ENCODE measurements at regions not wholly inside any gene's neighbourhood (a gene's known extent, or its start where the extent isn't known, plus 50 kb on each side); places are given as distances from the start of the nearest gene placed in this dataset.

- no peaks in the 10 kb centered on the region for H3K36me3 ChIP-seq (ENCODE audit: control insufficient read depth, insufficient read depth, low read length)
- DNase-seq (ENCODE audit: low read depth, low spot score) = no peak
- no peaks in the 10 kb centered on the region for H3K4me1 ChIP-seq (ENCODE audit: control insufficient read depth, insufficient read depth, low read length)
- no peak overlapping the region for H3K4me3 ChIP-seq (ENCODE audit: low read length)
- no peaks in the 10 kb centered on the region for H3K27me3 ChIP-seq (ENCODE audit: control insufficient read depth, insufficient read depth, low read length)
- H3K9me3 ChIP-seq (ENCODE audit: control insufficient read depth, insufficient read depth, low read length) = no peaks in the 10 kb centered on the region
- no peak overlapping the region for H3K27ac ChIP-seq (ENCODE audit: low read length)
These were observed 126.3 kb upstream of the NANOGP8 start for GRCh38 chr15:35211240-35211902.

GRCh38 chr15:35210370-35210769, 125.3 kb upstream of the NANOGP8 start:
- no peaks in the 10 kb centered on the region for H3K4me1 ChIP-seq (ENCODE audit: control insufficient read depth, insufficient read depth, low read length)
- no peaks in the 10 kb centered on the region for H3K36me3 ChIP-seq (ENCODE audit: control insufficient read depth, insufficient read depth, low read length)
- H3K4me3 ChIP-seq (ENCODE audit: low read length) = no peak overlapping the region
- no peaks in the 10 kb centered on the region for H3K9me3 ChIP-seq (ENCODE audit: control insufficient read depth, insufficient read depth, low read length)
- H3K27me3 ChIP-seq (ENCODE audit: control insufficient read depth, insufficient read depth, low read length) = no peaks in the 10 kb centered on the region
- no peak for DNase-seq (ENCODE audit: low read depth, low spot score)
- WGBS (ENCODE audit: insufficient coverage, insufficient read length) = no CpG with 5 or more reads among the region's 2 CpGs
- no peak overlapping the region for H3K27ac ChIP-seq (ENCODE audit: low read length)

- H3K27ac ChIP-seq (ENCODE audit: low read length) = no peak overlapping the region
- H3K4me3 ChIP-seq (ENCODE audit: low read length) = no peak overlapping the region
- no peaks in the 10 kb centered on the region for H3K9me3 ChIP-seq (ENCODE audit: control insufficient read depth, insufficient read depth, low read length)
- H3K4me1 ChIP-seq (ENCODE audit: control insufficient read depth, insufficient read depth, low read length) = no peaks in the 10 kb centered on the region
- H3K27me3 ChIP-seq (ENCODE audit: control insufficient read depth, insufficient read depth, low read length) = no peaks in the 10 kb centered on the region
- no peaks in the 10 kb centered on the region for H3K36me3 ChIP-seq (ENCODE audit: control insufficient read depth, insufficient read depth, low read length)
- no peak for DNase-seq (ENCODE audit: low read depth, low spot score)
- WGBS (ENCODE audit: insufficient coverage, insufficient read length) = no CpG with 5 or more reads among the region's 1 CpG
These were observed 124.7 kb upstream of the NANOGP8 start for GRCh38 chr15:35209838-35210237.

- Histone ChIP-seq H3K4me3 (ENCODE audit: low read length) (no peak overlapping the region), H3K36me3 (ENCODE audit: control insufficient read depth, insufficient read depth, low read length) (no peaks in the 10 kb centered on the region), H3K27me3 (ENCODE audit: control insufficient read depth, insufficient read depth, low read length) (no peaks in the 10 kb centered on the region), H3K27ac (ENCODE audit: low read length) (no peak overlapping the region), H3K4me1 (ENCODE audit: control insufficient read depth, insufficient read depth, low read length) (no peaks in the 10 kb centered on the region), H3K9me3 (ENCODE audit: control insufficient read depth, insufficient read depth, low read length) (no peaks in the 10 kb centered on the region)
- WGBS (ENCODE audit: insufficient coverage, insufficient read length) = no CpG with 5 or more reads among the region's 3 CpGs
- no peak for DNase-seq (ENCODE audit: low read depth, low spot score)
These were observed 123.3 kb upstream of the NANOGP8 start for GRCh38 chr15:35208353-35208752.

- Histone ChIP-seq H3K4me3 (ENCODE audit: low read length) (no peak overlapping the region), H3K27ac (ENCODE audit: low read length) (no peak overlapping the region), H3K36me3 (ENCODE audit: control insufficient read depth, insufficient read depth, low read length) (no peaks in the 10 kb centered on the region), H3K27me3 (ENCODE audit: control insufficient read depth, insufficient read depth, low read length) (no peaks in the 10 kb centered on the region), H3K4me1 (ENCODE audit: control insufficient read depth, insufficient read depth, low read length) (no peaks in the 10 kb centered on the region), H3K9me3 (ENCODE audit: control insufficient read depth, insufficient read depth, low read length) (no peaks in the 10 kb centered on the region)
- DNase-seq (ENCODE audit: low read depth, low spot score) = no peak
- WGBS (ENCODE audit: insufficient coverage, insufficient read length) = no CpG with 5 or more reads among the region's 2 CpGs
These were observed 121.1 kb upstream of the NANOGP8 start for GRCh38 chr15:35206060-35206675.

- no CpG with 5 or more reads among the region's 1 CpG for WGBS (ENCODE audit: insufficient coverage, insufficient read length)
- no peaks in the 10 kb centered on the region for H3K4me1 ChIP-seq (ENCODE audit: control insufficient read depth, insufficient read depth, low read length)
- H3K27me3 ChIP-seq (ENCODE audit: control insufficient read depth, insufficient read depth, low read length) = no peaks in the 10 kb centered on the region
- no peaks in the 10 kb centered on the region for H3K9me3 ChIP-seq (ENCODE audit: control insufficient read depth, insufficient read depth, low read length)
- H3K4me3 ChIP-seq (ENCODE audit: low read length) = no peak overlapping the region
- no peak overlapping the region for H3K27ac ChIP-seq (ENCODE audit: low read length)
- no peaks in the 10 kb centered on the region for H3K36me3 ChIP-seq (ENCODE audit: control insufficient read depth, insufficient read depth, low read length)
- DNase-seq (ENCODE audit: low read depth, low spot score) = no peak
These were observed 113.1 kb upstream of the NANOGP8 start for GRCh38 chr15:35198197-35198596.

GRCh38 chr15:35197754-35198153, 112.7 kb upstream of the NANOGP8 start:
- Histone ChIP-seq H3K27ac (ENCODE audit: low read length) (no peak overlapping the region), H3K36me3 (ENCODE audit: control insufficient read depth, insufficient read depth, low read length) (no peaks in the 10 kb centered on the region), H3K4me1 (ENCODE audit: control insufficient read depth, insufficient read depth, low read length) (no peaks in the 10 kb centered on the region), H3K9me3 (ENCODE audit: control insufficient read depth, insufficient read depth, low read length) (no peaks in the 10 kb centered on the region), H3K4me3 (ENCODE audit: low read length) (no peak overlapping the region), H3K27me3 (ENCODE audit: control insufficient read depth, insufficient read depth, low read length) (no peaks in the 10 kb centered on the region)
- no CpG with 5 or more reads among the region's 1 CpG for WGBS (ENCODE audit: insufficient coverage, insufficient read length)
- DNase-seq (ENCODE audit: low read depth, low spot score) = no peak

GRCh38 chr15:35197306-35197705, 112.2 kb upstream of the NANOGP8 start:
- Histone ChIP-seq H3K36me3 (ENCODE audit: control insufficient read depth, insufficient read depth, low read length) (no peaks in the 10 kb centered on the region), H3K27ac (ENCODE audit: low read length) (no peak overlapping the region), H3K4me1 (ENCODE audit: control insufficient read depth, insufficient read depth, low read length) (no peaks in the 10 kb centered on the region), H3K9me3 (ENCODE audit: control insufficient read depth, insufficient read depth, low read length) (no peaks in the 10 kb centered on the region), H3K27me3 (ENCODE audit: control insufficient read depth, insufficient read depth, low read length) (no peaks in the 10 kb centered on the region), H3K4me3 (ENCODE audit: low read length) (no peak overlapping the region)
- no peak for DNase-seq (ENCODE audit: low read depth, low spot score)

- H3K4me1 ChIP-seq (ENCODE audit: control insufficient read depth, insufficient read depth, low read length) = no peaks in the 10 kb centered on the region
- H3K27me3 ChIP-seq (ENCODE audit: control insufficient read depth, insufficient read depth, low read length) = no peaks in the 10 kb centered on the region
- H3K36me3 ChIP-seq (ENCODE audit: control insufficient read depth, insufficient read depth, low read length) = no peaks in the 10 kb centered on the region
- H3K9me3 ChIP-seq (ENCODE audit: control insufficient read depth, insufficient read depth, low read length) = no peaks in the 10 kb centered on the region; the same call in 1 of the 2 replicates
- no peak overlapping the region for H3K27ac ChIP-seq (ENCODE audit: low read length)
- no CpG with 5 or more reads among the region's 5 CpGs for WGBS (ENCODE audit: insufficient coverage, insufficient read length)
- H3K4me3 ChIP-seq (ENCODE audit: low read length) = no peak overlapping the region
- no peak for DNase-seq (ENCODE audit: low read depth, low spot score)
These were observed 111.2 kb upstream of the NANOGP8 start for GRCh38 chr15:35196273-35196672.

- Histone ChIP-seq H3K4me3 (ENCODE audit: low read length) (no peak overlapping the region), H3K9me3 (ENCODE audit: control insufficient read depth, insufficient read depth, low read length) (no peaks in the 10 kb centered on the region; the same call in 1 of the 2 replicates), H3K4me1 (ENCODE audit: control insufficient read depth, insufficient read depth, low read length) (no peaks in the 10 kb centered on the region), H3K27me3 (ENCODE audit: control insufficient read depth, insufficient read depth, low read length) (no peaks in the 10 kb centered on the region), H3K27ac (ENCODE audit: low read length) (no peak overlapping the region), H3K36me3 (ENCODE audit: control insufficient read depth, insufficient read depth, low read length) (no peaks in the 10 kb centered on the region)
- DNase-seq (ENCODE audit: low read depth, low spot score) = no peak
- no CpG with 5 or more reads among the region's 3 CpGs for WGBS (ENCODE audit: insufficient coverage, insufficient read length)
These were observed 110.6 kb upstream of the NANOGP8 start for GRCh38 chr15:35195649-35196048.

GRCh38 chr15:35195031-35195430, 109.9 kb upstream of the NANOGP8 start:
- H3K27ac ChIP-seq (ENCODE audit: low read length) = no peak overlapping the region
- H3K4me1 ChIP-seq (ENCODE audit: control insufficient read depth, insufficient read depth, low read length) = 0 out of 2 replicates have a peak, but pooled peaks cover under 1% of the 10 kb centered on the region
- no peaks in the 10 kb centered on the region for H3K36me3 ChIP-seq (ENCODE audit: control insufficient read depth, insufficient read depth, low read length)
- no peaks in the 10 kb centered on the region for H3K27me3 ChIP-seq (ENCODE audit: control insufficient read depth, insufficient read depth, low read length)
- no peak for DNase-seq (ENCODE audit: low read depth, low spot score)
- no peaks in the 10 kb centered on the region; the same call in 1 of the 2 replicates for H3K9me3 ChIP-seq (ENCODE audit: control insufficient read depth, insufficient read depth, low read length)
- WGBS (ENCODE audit: insufficient coverage, insufficient read length) = no CpG with 5 or more reads among the region's 1 CpG
- no peak overlapping the region for H3K4me3 ChIP-seq (ENCODE audit: low read length)
